IPS DF 4.7 (cell line): ENCODE measurements at regions not wholly inside any gene's neighbourhood (a gene's known extent, or its start where the extent isn't known, plus 50 kb on each side); places are given as distances from the start of the nearest gene placed in this dataset.
"Not testable (repeated sequence)": the region's sequence is repeated elsewhere in the genome, so short reads cannot be mapped to it uniquely, and the experiment has no call there.

Source experiments
- DNase-seq: peaks from one replicate; pipeline ENCODE4 v3.0.0-alpha.2; 2013; ENCODE audit warnings: low spot score; ENCODE audit errors: extremely low read depth

GRCh38 chr10:26355241-26355640, 82.9 kb upstream of the APBB1IP start:
- no peak for DNase-seq

GRCh38 chr10:26357203-26357602, 80.9 kb upstream of the APBB1IP start:
- DNase-seq = no peak

GRCh38 chr10:26358071-26358470, 80.1 kb upstream of the APBB1IP start:
- DNase-seq = no peak

- no peak for DNase-seq
Observed at GRCh38 chr10:26359670-26360069, 78.5 kb upstream of the APBB1IP start.

- DNase-seq = no peak
Observed at GRCh38 chr10:26361351-26361750, 76.8 kb upstream of the APBB1IP start.

GRCh38 chr10:26361971-26362370, 76.2 kb upstream of the APBB1IP start:
- no peak for DNase-seq

- no peak for DNase-seq
Observed at GRCh38 chr10:26365681-26366358, 72.3 kb upstream of the APBB1IP start.

GRCh38 chr10:26367035-26367434, 71.1 kb upstream of the APBB1IP start:
- not testable (repeated sequence) for DNase-seq

- peak; percentile 44 for DNase-seq
Observed at GRCh38 chr10:26367771-26368170, 70.4 kb upstream of the APBB1IP start.

- DNase-seq = no peak
Observed at GRCh38 chr10:26368463-26368862, 69.7 kb upstream of the APBB1IP start.

- DNase-seq = no peak
Observed at GRCh38 chr10:26372513-26373354, 65.4 kb upstream of the APBB1IP start.

- no peak for DNase-seq
Observed at GRCh38 chr10:26374426-26374825, 63.7 kb upstream of the APBB1IP start.

- DNase-seq = not testable (repeated sequence)
Observed at GRCh38 chr10:26377224-26377810, 60.8 kb upstream of the APBB1IP start.

GRCh38 chr10:26378861-26379294, 59.3 kb upstream of the APBB1IP start:
- no peak for DNase-seq

- DNase-seq = no peak
Observed at GRCh38 chr10:26380815-26381214, 57.3 kb upstream of the APBB1IP start.

- no peak for DNase-seq
Observed at GRCh38 chr10:26381986-26382385, 56.2 kb upstream of the APBB1IP start.

GRCh38 chr10:26384600-26384999, 53.5 kb upstream of the APBB1IP start:
- no peak for DNase-seq

GRCh38 chr10:26385443-26385842, 52.7 kb upstream of the APBB1IP start:
- no peak for DNase-seq

- DNase-seq = no peak
Observed at GRCh38 chr10:26386781-26387180, 51.4 kb upstream of the APBB1IP start.
